ENCODE measurements at regions not wholly inside any gene's neighbourhood (a gene's known extent, or its start where the extent isn't known, plus 50 kb on each side); places are given as distances from the start of the nearest gene placed in this dataset.

GRCh38 chr4:20318001-20318908, 66.5 kb downstream of the SLIT2 start (continued):
- no peak for TF ChIP-seq RAD21 (IDR thresholded peaks at IDR 0.05; ENCODE audit: low read length)

GRCh38 chr4:20318909-20319277, 67.2 kb downstream of the SLIT2 start:
- in situ Hi-C loops (cut with MboI; ENCODE audit: low sequenced_read_pairs) (loop anchor here (10.0 kb wide), 1 partner anchor 226 kb away; no protein-coding TSS in a partner anchor), dilution Hi-C loops (cut with HindIII; ENCODE audit: low sequenced_read_pairs, unreplicated experiment) (no loop called here)
- no CpG with 5 or more reads among the region's 1 CpG for WGBS, 2 experiments (ENCODE audit: extremely low coverage in 2 of 2, insufficient read length in 1 of 2)

More at GRCh38 chr4:20318909-20319277, 67.2 kb downstream of the SLIT2 start:
- Histone ChIP-seq H4K20me1 (ENCODE audit: insufficient read depth, low read length) (no peaks in the 10 kb centered on the region), H3K4ac (ENCODE audit: low read depth, low read length) (no peak overlapping the region), H3K9me1 (ENCODE audit: insufficient read depth, low read length) (no peaks in the 10 kb centered on the region), H3K14ac (replicated peaks; ENCODE audit: low read depth, low read length) (no peak overlapping the region), H2AFZ (replicated peaks; ENCODE audit: low read length, poor library complexity) (no peak overlapping the region), H3K4me3 (ENCODE audit: insufficient read depth, low read depth, low read length) (no peak overlapping the region), H3K56ac (ENCODE audit: extremely low read depth, insufficient read depth, low read length) (no peak overlapping the region), H2BK15ac (ENCODE audit: low read depth, low read length) (no peak overlapping the region), H3K9ac (ENCODE audit: low read depth, low read length) (no peak overlapping the region), H3K36me3 (ENCODE audit: control insufficient read depth, insufficient read depth, low read length) (no peaks in the 10 kb centered on the region), H3K79me1 (ENCODE audit: low read depth in 1 of 2, low read length in 2 of 2) (no peaks in the 10 kb centered on the region), H2AK9ac (replicated peaks; ENCODE audit: low read depth, low read length, poor library complexity) (no peak overlapping the region), H3K9me3 (ENCODE audit: control insufficient read depth, insufficient read depth, low read length) (no peaks in the 10 kb centered on the region), H2BK120ac (ENCODE audit: low read depth, low read length) (no peak overlapping the region), H3K23ac (ENCODE audit: low read depth, low read length) (no peak overlapping the region), H3K18ac (ENCODE audit: low read depth, low read length) (no peak overlapping the region), H2BK5ac (ENCODE audit: low read depth, low read length, poor library complexity, severe bottlenecking) (no peak overlapping the region), H4K5ac (ENCODE audit: low read depth, low read length) (no peak overlapping the region), H4K91ac (ENCODE audit: insufficient read depth, low read depth, low read length) (no peak overlapping the region), H4K8ac (ENCODE audit: low read depth in 2 of 2, low read length in 2 of 2) (no peak overlapping the region), H2BK20ac (ENCODE audit: low read depth, low read length) (no peak overlapping the region), H2AK5ac (ENCODE audit: low read depth, low read length) (no peak overlapping the region), H3K4me1 (ENCODE audit: control insufficient read depth, insufficient read depth, low read length) (peaks cover 2% of the 10 kb centered on the region; the same call in 1 of the 2 replicates), H3K27ac (ENCODE audit: insufficient read depth, low read length) (no peak overlapping the region), H3K27me3 (ENCODE audit: control insufficient read depth, insufficient read depth, low read length) (no peaks in the 10 kb centered on the region), H3K4me2 (ENCODE audit: low read depth, low read length) (no peak overlapping the region; the same call in 1 of the 2 replicates)
- ChIA-PET POLR2A (ENCODE audit: unreplicated experiment) (no interaction called here), CTCF (interaction anchor here (0.6 to 0.8 kb wide), 2 partner anchors 12 to 45 kb away, joined by 3 to 4 read pairs; no protein-coding TSS in a partner anchor)
- DNase-seq (peak; percentile 11), ATAC-seq (ENCODE audit: low read depth) (peak; percentile 52)
- intact Hi-C loops (cut with micrococcal nuclease) = no loop called here
- TF ChIP-seq POLR2A (IDR thresholded peaks at IDR 0.05; ENCODE audit: low read depth, low read length) (no peak), BHLHE40 (IDR thresholded peaks at IDR 0.05; ENCODE audit: low read depth, low read length) (no peak)
- no TSS peak for BruUV-seq (replicated peaks)
